Neuronal stem cell (in vitro differentiated cells): ENCODE measurements at regions not wholly inside any gene's neighbourhood (a gene's known extent, or its start where the extent isn't known, plus 50 kb on each side); places are given as distances from the start of the nearest gene placed in this dataset.

Source experiments
- DNase-seq: peaks from one replicate; pipeline ENCODE4 v3.0.0-alpha.2; 2013; ENCODE audit warnings: low spot score
- H2AFZ ChIP-seq: one replicate; pipeline ENCODE4 v1.6.1; 2013; ENCODE audit warnings: mild to moderate bottlenecking, low read length, inconsistent platforms
- H2AK5ac ChIP-seq: 2 replicates; pipeline ENCODE4 v1.6.1; 2013; ENCODE audit warnings: low read depth, mild to moderate bottlenecking, inconsistent platforms, low read length, moderate library complexity, mixed read lengths
- H2BK120ac ChIP-seq: 2 replicates; pipeline ENCODE4 v1.6.1; 2013; ENCODE audit warnings: low read depth, mild to moderate bottlenecking, inconsistent platforms, low read length, moderate library complexity, mixed read lengths
- H2BK12ac ChIP-seq: one replicate; pipeline ENCODE4 v1.6.1; 2013; ENCODE audit warnings: low read length, inconsistent platforms
- H2BK15ac ChIP-seq: 2 replicates; pipeline ENCODE4 v1.6.1; 2013; ENCODE audit warnings: mild to moderate bottlenecking, low read length, inconsistent platforms, mixed read lengths
- H2BK5ac ChIP-seq: one replicate; pipeline ENCODE4 v1.6.1; 2013; ENCODE audit warnings: inconsistent platforms, mild to moderate bottlenecking, low read length, moderate library complexity
- H3K14ac ChIP-seq: one replicate; pipeline ENCODE4 v1.6.1; 2013; ENCODE audit warnings: low read length, inconsistent platforms
- H3K18ac ChIP-seq: 2 replicates; pipeline ENCODE4 v1.6.1; 2013; ENCODE audit warnings: low read length, inconsistent platforms
- H3K23ac ChIP-seq: 2 replicates; pipeline ENCODE4 v1.6.1; 2013; ENCODE audit warnings: low read depth, mild to moderate bottlenecking, mixed read lengths, low read length, inconsistent platforms; ENCODE audit not compliant: poor library complexity
- H3K27ac ChIP-seq: replicated peaks from 3 replicates; pipeline ENCODE4 v1.5.1; 2013; ENCODE audit warnings: low read length, inconsistent platforms
- H3K27me3 ChIP-seq, 3 experiments: 2 replicates each; pipeline ENCODE4 v1.6.1; 2013; ENCODE audit warnings: low read length in 3 of 3, mild to moderate bottlenecking in 2 of 3, inconsistent platforms in 1 of 3, low read depth in 1 of 3, mixed read lengths in 1 of 3, moderate library complexity in 1 of 3; ENCODE audit not compliant: control insufficient read depth in 3 of 3, insufficient read depth in 3 of 3
- H3K36me3 ChIP-seq, 2 donors: replicated peaks in 1 of 2; 2 replicates each; pipeline ENCODE4 v1.6.1; 2013; ENCODE audit warnings: low read length in 2 of 2; ENCODE audit not compliant: control insufficient read depth in 2 of 2, insufficient read depth in 2 of 2
- H3K4ac ChIP-seq: 2 replicates; pipeline ENCODE4 v1.6.1; 2013; ENCODE audit warnings: inconsistent platforms, mild to moderate bottlenecking, low read length, moderate library complexity
- H3K4me1 ChIP-seq, 2 donors: 1 replicate in 1 of 2; 2 replicates in 1 of 2; pipeline ENCODE4 v1.6.1; 2013; ENCODE audit warnings: low read length in 2 of 2, low read depth in 1 of 2; ENCODE audit not compliant: control insufficient read depth in 2 of 2, insufficient read depth in 1 of 2
- H3K4me2 ChIP-seq: one replicate; pipeline ENCODE4 v1.6.1; 2013; ENCODE audit warnings: mild to moderate bottlenecking, low read length, inconsistent platforms; ENCODE audit not compliant: insufficient read depth, poor library complexity, severe bottlenecking
- H3K4me3 ChIP-seq, 2 donors: 2 replicates each; pipeline ENCODE4 v1.5.1; 2013; ENCODE audit warnings: low read length in 2 of 2, mild to moderate bottlenecking in 2 of 2, inconsistent platforms in 1 of 2, moderate library complexity in 1 of 2
- H3K79me1 ChIP-seq: one replicate; pipeline ENCODE4 v1.6.1; 2013; ENCODE audit warnings: low read depth, mild to moderate bottlenecking, inconsistent platforms, low read length, moderate library complexity
- H3K9ac ChIP-seq: one replicate; pipeline ENCODE4 v1.6.1; 2013; ENCODE audit warnings: mild to moderate bottlenecking, low read depth, low read length, inconsistent platforms; ENCODE audit not compliant: poor library complexity
- H3K9me3 ChIP-seq, 2 donors: replicated peaks in 1 of 2; 2 replicates each; pipeline versions ENCODE3 to v1.6.1; 2013; ENCODE audit warnings: low read length in 2 of 2, mild to moderate bottlenecking in 2 of 2, inconsistent platforms in 1 of 2, low read depth in 1 of 2, mixed read lengths in 1 of 2, moderate library complexity in 1 of 2; ENCODE audit not compliant: control insufficient read depth in 2 of 2, insufficient read depth in 1 of 2
- H4K8ac ChIP-seq: one replicate; pipeline ENCODE4 v1.6.1; 2013; ENCODE audit warnings: low read depth, mild to moderate bottlenecking, inconsistent platforms, low read length, moderate library complexity
- H4K91ac ChIP-seq: one replicate; pipeline ENCODE4 v1.6.1; 2013; ENCODE audit warnings: low read length, low read depth, mild to moderate bottlenecking, inconsistent platforms; ENCODE audit not compliant: poor library complexity
- WGBS, 2 donors: extraction: QIAGEN DNeasy Blood & Tissue Kit; methylation state at CpG; one replicate each; pipeline ENCODE4 v1.1.7; 2013; ENCODE audit warnings: missing lambda C conversion rate in 2 of 2, mixed read lengths in 1 of 2; ENCODE audit not compliant: insufficient read length in 2 of 2, insufficient replicate concordance in 1 of 2; ENCODE audit errors: extremely low coverage in 2 of 2; 5-methylcytosine and 5-hydroxymethylcytosine counted together

- H3K4me3 ChIP-seq = no peak overlapping the region
- H3K18ac ChIP-seq = no peak overlapping the region
- H2BK15ac ChIP-seq = no peak overlapping the region
- H3K4ac ChIP-seq = no peak overlapping the region
- H3K23ac ChIP-seq = no peak overlapping the region
- no peak overlapping the region for H2AK5ac ChIP-seq
- no peaks in the 10 kb centered on the region for H3K27me3 ChIP-seq
- no peak overlapping the region for H2AFZ ChIP-seq
- no peak overlapping the region for H2BK12ac ChIP-seq
- no peak overlapping the region for H2BK120ac ChIP-seq
- H2BK5ac ChIP-seq = no peak overlapping the region
- no CpG with 5 or more reads among the region's 5 CpGs for WGBS, 2 donors
- DNase-seq = no peak
- H4K8ac ChIP-seq = no peak overlapping the region
- no peak overlapping the region for H4K91ac ChIP-seq
- H3K4me1 ChIP-seq = peaks cover 6 to 26% of the 10 kb centered on the region in 2 donors
- no peaks in the 10 kb centered on the region for H3K79me1 ChIP-seq
- no peak overlapping the region for H3K4me2 ChIP-seq
- H3K36me3 ChIP-seq = no peaks in the 10 kb centered on the region
- no peak overlapping the region for H3K27ac ChIP-seq
- H3K14ac ChIP-seq = no peak overlapping the region
- H3K9me3 ChIP-seq = peaks cover 0 to 2% of the 10 kb centered on the region in 2 donors
- H3K9ac ChIP-seq = no peak overlapping the region
Observed at GRCh38 chr3:177467247-177467985, 270.1 kb upstream of the TBL1XR1 start.

- DNase-seq = no peak
- no peak overlapping the region for H3K18ac ChIP-seq
- H4K91ac ChIP-seq = no peak overlapping the region
- H3K27ac ChIP-seq = no peak overlapping the region
- peak overlapping the region; percentile 19 for H3K4me2 ChIP-seq
- no peak overlapping the region for H3K4ac ChIP-seq
- H2BK15ac ChIP-seq = no peak overlapping the region
- no peak overlapping the region for H3K23ac ChIP-seq
- H3K4me1 ChIP-seq = peaks cover 10 to 32% of the 10 kb centered on the region in 2 donors
- no peak overlapping the region for H3K14ac ChIP-seq
- no peaks in the 10 kb centered on the region for H3K79me1 ChIP-seq
- H3K27me3 ChIP-seq = no peaks in the 10 kb centered on the region
- H3K36me3 ChIP-seq = no peaks in the 10 kb centered on the region
- H2BK120ac ChIP-seq = no peak overlapping the region
- no peak overlapping the region for H4K8ac ChIP-seq
- no peak overlapping the region for H3K9ac ChIP-seq
- no peak overlapping the region for H3K4me3 ChIP-seq
- no peak overlapping the region for H2AK5ac ChIP-seq
- no peak overlapping the region for H2BK5ac ChIP-seq
- peaks cover 0 to 2% of the 10 kb centered on the region in 2 donors for H3K9me3 ChIP-seq
- no peak overlapping the region for H2BK12ac ChIP-seq
- peak overlapping the region; percentile 4 for H2AFZ ChIP-seq
Observed at GRCh38 chr3:177468331-177468730, 271.0 kb upstream of the TBL1XR1 start.

- Histone ChIP-seq H4K8ac (no peak overlapping the region), H3K4me3 (no peak overlapping the region), H2BK5ac (no peak overlapping the region), H2BK120ac (no peak overlapping the region), H2BK12ac (no peak overlapping the region), H3K9me3 (peaks cover 0 to 2% of the 10 kb centered on the region in 2 donors), H3K14ac (no peak overlapping the region), H3K79me1 (no peaks in the 10 kb centered on the region), H3K27me3 (no peaks in the 10 kb centered on the region), H3K36me3 (no peaks in the 10 kb centered on the region), H3K4ac (no peak overlapping the region), H3K27ac (no peak overlapping the region), H2BK15ac (no peak overlapping the region), H2AFZ (no peak overlapping the region), H3K23ac (no peak overlapping the region), H2AK5ac (no peak overlapping the region), H3K18ac (no peak overlapping the region), H4K91ac (no peak overlapping the region), H3K4me1 (peaks cover 10 to 32% of the 10 kb centered on the region in 2 donors), H3K4me2 (no peak overlapping the region), H3K9ac (no peak overlapping the region)
- WGBS, 2 donors = no CpG with 5 or more reads among the region's 1 CpG
- no peak for DNase-seq
Observed at GRCh38 chr3:177468816-177469215, 271.5 kb upstream of the TBL1XR1 start.

GRCh38 chr3:177469216-177469615 lies 271.9 kb upstream of the TBL1XR1 start:
- Histone ChIP-seq H3K79me1 (no peaks in the 10 kb centered on the region), H2BK15ac (no peak overlapping the region), H4K8ac (no peak overlapping the region), H4K91ac (no peak overlapping the region), H3K4me3 (no peak overlapping the region), H3K36me3 (no peaks in the 10 kb centered on the region), H2AK5ac (no peak overlapping the region), H3K27ac (no peak overlapping the region), H3K4me1 (peaks cover 8 to 28% of the 10 kb centered on the region in 2 donors), H2BK5ac (no peak overlapping the region), H3K14ac (no peak overlapping the region), H3K9me3 (peaks cover 0 to 2% of the 10 kb centered on the region in 2 donors), H2AFZ (no peak overlapping the region), H3K4me2 (no peak overlapping the region), H3K23ac (no peak overlapping the region), H3K9ac (no peak overlapping the region), H2BK12ac (no peak overlapping the region), H3K18ac (no peak overlapping the region), H3K4ac (no peak overlapping the region), H2BK120ac (no peak overlapping the region), H3K27me3 (no peaks in the 10 kb centered on the region)
- WGBS, 2 donors = no CpG with 5 or more reads among the region's 3 CpGs
- no peak for DNase-seq
